GM12865 (cell line): ENCODE measurements at regions not wholly inside any gene's neighbourhood (a gene's known extent, or its start where the extent isn't known, plus 50 kb on each side); places are given as distances from the start of the nearest gene placed in this dataset.
"Not testable (repeated sequence)": the region's sequence is repeated elsewhere in the genome, so short reads cannot be mapped to it uniquely, and the experiment has no call there.

Experiments used
- DNase-seq: peaks from one replicate; pipeline ENCODE4 v3.0.0; 2010; ENCODE audit warnings: low read depth
- H3K4me3 ChIP-seq: 2 replicates; pipeline ENCODE4 v1.5.1; 2011; ENCODE audit warnings: mild to moderate bottlenecking, low read depth, low read length, control low read depth
- TF ChIP-seq, protein P1 (sequence below): IDR thresholded peaks from 2 replicates; pipeline ENCODE4 v1.5.1; 2011; ENCODE audit warnings: low read length, control low read depth, low read depth, inconsistent platforms; ENCODE audit not compliant: insufficient read depth; ENCODE audit errors: missing control alignments

DNA sequence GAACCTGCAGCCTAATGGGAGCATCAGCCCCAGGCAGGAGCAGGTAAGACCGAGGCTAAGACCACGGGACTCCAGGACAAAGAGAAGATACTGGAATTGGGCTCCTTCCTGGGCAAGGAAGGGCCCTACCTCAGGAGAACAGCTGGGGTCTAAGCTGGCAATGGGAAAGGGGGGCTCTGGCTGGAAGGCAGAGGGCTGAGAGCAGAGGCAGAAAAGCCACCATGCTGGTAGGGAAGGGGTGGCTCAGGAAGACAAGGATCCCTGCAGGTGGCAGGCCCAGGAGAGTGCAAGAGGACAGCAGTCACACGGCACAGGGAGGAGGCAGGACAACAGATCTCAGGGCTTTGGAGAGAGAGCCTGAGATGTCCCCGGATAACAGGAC is 203.5 kb downstream of the NDUFA10 start:
- TF ChIP-seq, protein P1, sequence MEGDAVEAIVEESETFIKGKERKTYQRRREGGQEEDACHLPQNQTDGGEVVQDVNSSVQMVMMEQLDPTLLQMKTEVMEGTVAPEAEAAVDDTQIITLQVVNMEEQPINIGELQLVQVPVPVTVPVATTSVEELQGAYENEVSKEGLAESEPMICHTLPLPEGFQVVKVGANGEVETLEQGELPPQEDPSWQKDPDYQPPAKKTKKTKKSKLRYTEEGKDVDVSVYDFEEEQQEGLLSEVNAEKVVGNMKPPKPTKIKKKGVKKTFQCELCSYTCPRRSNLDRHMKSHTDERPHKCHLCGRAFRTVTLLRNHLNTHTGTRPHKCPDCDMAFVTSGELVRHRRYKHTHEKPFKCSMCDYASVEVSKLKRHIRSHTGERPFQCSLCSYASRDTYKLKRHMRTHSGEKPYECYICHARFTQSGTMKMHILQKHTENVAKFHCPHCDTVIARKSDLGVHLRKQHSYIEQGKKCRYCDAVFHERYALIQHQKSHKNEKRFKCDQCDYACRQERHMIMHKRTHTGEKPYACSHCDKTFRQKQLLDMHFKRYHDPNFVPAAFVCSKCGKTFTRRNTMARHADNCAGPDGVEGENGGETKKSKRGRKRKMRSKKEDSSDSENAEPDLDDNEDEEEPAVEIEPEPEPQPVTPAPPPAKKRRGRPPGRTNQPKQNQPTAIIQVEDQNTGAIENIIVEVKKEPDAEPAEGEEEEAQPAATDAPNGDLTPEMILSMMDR, result no peak
- no peak overlapping the region for H3K4me3 ChIP-seq
- DNase-seq, result no peak

DNA sequence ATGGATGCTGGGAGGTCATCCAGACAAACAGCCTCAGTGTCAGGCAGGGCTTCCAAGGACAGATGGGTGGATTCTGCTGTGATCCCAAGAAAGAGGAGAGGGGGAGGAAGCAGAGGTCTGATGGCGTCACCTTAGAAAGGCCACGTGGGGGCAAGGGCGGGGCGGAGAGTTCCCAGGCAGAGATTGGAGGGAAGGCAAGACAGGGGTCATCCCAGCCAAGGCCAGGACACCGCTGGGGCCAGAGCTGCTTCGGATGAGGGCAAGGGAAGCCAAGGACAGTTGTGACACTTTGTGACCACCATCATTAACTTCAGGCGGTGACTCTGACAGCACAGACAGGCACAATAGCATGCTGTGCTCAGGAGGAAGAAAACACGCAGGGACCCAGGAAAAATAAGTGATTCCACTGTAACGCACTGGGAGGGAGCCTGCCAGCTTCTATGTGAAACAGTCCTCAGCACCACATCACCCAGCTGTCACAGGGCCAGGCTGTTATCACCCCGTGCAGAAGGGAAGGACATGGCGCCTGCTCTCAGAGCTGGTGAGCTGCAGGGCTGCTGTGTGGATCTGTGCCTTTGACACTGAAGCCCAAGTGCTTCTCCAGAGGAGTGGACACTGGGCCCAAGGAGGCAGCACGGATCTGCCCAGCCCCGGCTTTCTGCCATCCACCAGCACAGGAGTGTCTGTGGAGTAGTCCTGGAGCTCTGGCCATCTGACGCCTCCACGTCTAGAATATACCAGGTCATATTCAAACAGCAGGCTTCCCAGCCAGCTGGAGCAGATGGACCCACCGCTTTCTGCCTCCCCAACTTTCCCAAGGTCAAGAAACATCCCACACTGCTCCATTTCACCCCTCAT is 204.1 kb downstream of the NDUFA10 start:
- DNase-seq, result no peak
- TF ChIP-seq, protein P1, result no peak
- H3K4me3 ChIP-seq, result no peak overlapping the region

DNA sequence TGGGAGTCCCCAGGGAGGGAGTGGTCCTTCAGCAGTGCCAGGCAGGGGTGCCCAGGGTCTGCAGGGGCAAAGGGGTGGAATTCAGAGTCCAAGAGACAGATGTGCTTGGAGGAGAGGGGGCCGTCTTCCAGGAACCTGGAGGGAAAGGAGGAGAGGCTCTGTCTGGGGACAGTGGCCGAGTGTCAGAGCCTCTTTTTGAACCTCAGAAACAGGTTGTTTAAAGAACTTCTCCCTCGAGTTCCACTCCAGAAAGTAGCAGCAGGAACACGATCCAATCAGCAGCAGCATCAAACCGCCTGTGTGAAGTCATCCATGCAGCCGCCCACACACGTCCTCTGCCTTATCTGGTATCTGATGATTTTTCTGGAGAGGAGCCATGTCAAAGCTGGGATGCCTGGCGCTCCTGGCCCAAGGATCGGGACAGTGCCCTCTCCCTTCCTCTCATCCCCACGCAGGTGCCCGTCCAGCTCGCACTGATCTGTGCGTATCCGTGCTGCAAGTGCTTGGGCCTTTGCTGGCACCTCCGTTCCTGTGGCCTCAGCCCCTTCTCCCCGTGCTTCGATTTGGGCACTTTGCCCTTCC is 205.1 kb downstream of the NDUFA10 start:
- DNase-seq, result no peak
- no peak overlapping the region for H3K4me3 ChIP-seq
- TF ChIP-seq, protein P1, result no peak

DNA sequence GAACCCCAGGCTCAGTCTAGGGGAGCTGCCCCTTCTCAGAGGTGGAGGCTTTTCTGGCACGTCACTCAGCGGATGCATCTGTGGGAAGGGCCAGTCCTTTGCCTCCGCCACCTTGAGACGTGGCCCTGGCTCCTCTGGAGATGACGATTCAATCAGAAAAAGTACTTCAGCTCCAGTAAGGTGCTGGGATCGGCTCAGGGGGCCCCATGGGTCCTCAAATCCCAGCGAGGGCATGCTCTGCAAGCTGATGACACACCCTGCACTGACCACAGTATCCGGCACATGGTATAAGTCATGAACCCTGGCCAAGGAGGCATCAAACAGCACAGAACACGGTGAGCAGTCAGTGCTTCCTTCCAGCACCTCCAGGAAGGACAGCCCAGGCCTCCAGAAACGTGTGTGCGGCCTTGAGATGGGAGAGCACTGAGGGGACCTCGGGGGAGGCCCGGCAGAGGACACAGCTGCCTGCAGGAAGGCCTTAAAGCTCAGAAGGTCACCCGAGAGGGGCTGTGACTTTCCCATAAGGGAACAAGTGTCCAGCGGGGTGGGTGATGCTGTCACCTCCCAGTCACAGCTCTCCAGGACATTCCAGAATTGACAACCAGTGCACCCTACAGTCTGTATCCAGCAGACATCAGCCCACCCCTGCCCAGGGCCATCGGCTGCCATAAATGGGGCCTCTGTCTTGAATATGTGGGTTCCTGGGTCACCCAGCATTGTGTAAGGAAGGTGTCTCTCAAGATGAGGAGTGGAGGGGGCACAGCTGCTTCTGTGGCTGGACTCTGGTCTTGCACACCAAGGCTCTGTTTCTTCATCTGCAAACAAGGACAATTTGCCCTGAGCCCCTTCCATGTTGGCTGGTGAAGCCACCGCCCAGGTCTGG is 205.8 kb downstream of the NDUFA10 start:
- DNase-seq, result no peak
- TF ChIP-seq, protein P1, result no peak
- no peak overlapping the region for H3K4me3 ChIP-seq

DNA sequence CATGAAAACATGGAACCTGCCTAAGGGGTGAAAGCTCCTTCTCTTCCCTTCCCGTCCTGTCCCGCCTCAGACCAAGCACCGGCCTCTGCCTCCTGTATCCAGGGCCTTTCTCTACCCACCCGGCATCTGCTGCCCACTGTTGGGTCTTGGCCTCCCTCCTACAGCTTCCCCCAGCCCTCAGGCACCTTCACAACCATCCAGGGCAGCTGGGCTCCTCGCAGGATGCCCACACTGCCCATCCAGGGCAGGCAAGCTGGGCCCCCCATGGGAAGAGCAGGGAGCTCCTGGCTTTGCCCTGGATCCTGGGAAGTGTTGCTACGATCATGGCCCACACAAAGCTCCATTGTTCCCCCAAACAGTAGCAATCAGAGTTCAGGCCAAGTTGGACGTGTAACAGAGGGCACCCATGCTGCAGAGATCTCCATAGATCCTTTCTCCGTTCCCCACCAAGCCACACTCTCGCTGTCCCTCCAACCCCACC is 206.6 kb downstream of the NDUFA10 start:
- TF ChIP-seq, protein P1, result no peak
- no peak for DNase-seq
- H3K4me3 ChIP-seq, result no peak overlapping the region

DNA sequence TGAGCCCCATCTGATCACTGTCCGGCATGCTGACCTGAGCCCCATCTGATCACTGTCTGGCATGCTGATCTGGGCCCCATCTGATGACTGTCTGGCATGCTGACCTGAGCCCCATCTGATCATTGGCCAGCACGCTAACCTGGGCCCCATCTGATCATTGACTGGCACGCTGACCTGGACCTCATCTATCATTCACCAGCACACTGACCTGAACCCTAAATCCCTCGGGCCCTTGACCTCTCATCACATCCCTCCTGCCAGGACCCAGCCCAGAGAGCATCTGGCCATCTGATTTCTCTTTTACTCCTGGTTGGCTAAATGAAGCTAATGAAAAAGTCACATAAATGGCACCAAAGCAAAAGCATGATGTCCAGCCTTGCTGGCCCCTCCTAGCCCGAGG is 207.1 kb downstream of the NDUFA10 start:
- TF ChIP-seq, protein P1, result no peak
- no peak overlapping the region for H3K4me3 ChIP-seq
- DNase-seq, result no peak

DNA sequence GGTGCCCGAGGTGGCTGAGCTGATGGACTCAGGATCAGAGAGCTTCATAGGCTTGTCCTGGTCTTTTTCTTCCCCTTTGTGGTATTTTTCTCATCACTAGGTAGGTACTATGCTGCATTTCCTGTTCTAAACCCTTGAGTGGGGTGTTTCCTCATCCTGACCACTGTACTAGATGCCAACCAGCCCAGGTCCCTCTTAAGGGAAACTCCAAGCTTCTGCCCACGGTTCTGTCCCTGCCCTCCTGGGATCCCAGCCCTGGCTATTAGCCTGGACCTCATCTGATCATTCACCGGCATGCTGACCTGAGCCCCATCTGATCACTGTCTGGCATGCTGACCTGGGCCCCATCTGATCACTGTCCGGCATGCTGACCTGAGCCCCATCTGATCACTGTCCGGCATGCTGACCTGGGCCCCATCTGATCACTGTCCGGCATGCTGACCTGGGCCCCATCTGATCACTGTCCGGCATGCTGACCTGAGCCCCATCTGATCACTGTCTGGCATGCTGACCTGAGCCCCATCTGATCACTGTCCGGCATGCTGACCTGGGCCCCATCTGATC is 207.6 kb downstream of the NDUFA10 start:
- not testable (repeated sequence) for DNase-seq, H3K4me3 ChIP-seq
